Esophagus (tissue), 2 donors: ENCODE measurements at regions not wholly inside any gene's neighbourhood (a gene's known extent, or its start where the extent isn't known, plus 50 kb on each side); places are given as distances from the start of the nearest gene placed in this dataset.
"Not testable (repeated sequence)": the region's sequence is repeated elsewhere in the genome, so short reads cannot be mapped to it uniquely, and the experiment has no call there.

Source experiments
- H3K27ac ChIP-seq, 2 donors: one replicate each; pipeline ENCODE4 v1.5.1; 2013; ENCODE audit warnings: low read depth in 2 of 2, mild to moderate bottlenecking in 2 of 2, inconsistent platforms in 1 of 2, low read length in 1 of 2, moderate library complexity in 1 of 2
- H3K27me3 ChIP-seq, 2 donors: one replicate each; pipeline ENCODE4 v1.6.1; 2013; ENCODE audit warnings: low read length in 2 of 2, control low read depth in 1 of 2, mild to moderate bottlenecking in 1 of 2; ENCODE audit not compliant: insufficient read depth in 2 of 2, control insufficient read depth in 1 of 2
- H3K36me3 ChIP-seq, 2 donors: one replicate each; pipeline ENCODE4 v1.6.1; 2013; ENCODE audit warnings: low read length in 1 of 2; ENCODE audit not compliant: control insufficient read depth in 2 of 2, insufficient read depth in 2 of 2
- H3K4me1 ChIP-seq, 2 donors: one replicate each; pipeline ENCODE4 v1.6.1; 2013; ENCODE audit warnings: low read length in 1 of 2; ENCODE audit not compliant: control insufficient read depth in 2 of 2, insufficient read depth in 2 of 2
- H3K4me3 ChIP-seq, 2 donors: one replicate each; pipeline ENCODE4 v1.5.1; 2013; ENCODE audit warnings: low read length in 2 of 2, mild to moderate bottlenecking in 2 of 2, low read depth in 1 of 2, moderate library complexity in 1 of 2
- H3K9me3 ChIP-seq, 2 donors: one replicate each; pipeline ENCODE4 v1.6.1; 2013; ENCODE audit warnings: mild to moderate bottlenecking in 2 of 2, low read depth in 1 of 2, low read length in 1 of 2, moderate library complexity in 1 of 2; ENCODE audit not compliant: control insufficient read depth in 2 of 2, insufficient read depth in 1 of 2
- WGBS, 2 donors: extraction: QIAGEN DNeasy Blood & Tissue Kit; methylation state at CpG; one replicate each; pipeline ENCODE4 v1.1.7; 2013; 5-methylcytosine and 5-hydroxymethylcytosine counted together
- donor health status: healthy with polysubstance abuse.
- donor health status: Bipolar disorder and iron deficiency.

- Histone ChIP-seq H3K4me1 (no peaks in the 10 kb centered on the region), H3K36me3 (no peaks in the 10 kb centered on the region), H3K4me3 (no peak overlapping the region), H3K27ac (no peak overlapping the region), H3K27me3 (no peaks in the 10 kb centered on the region), H3K9me3 (no peaks in the 10 kb centered on the region)
- WGBS, 2 donors, result 67 to 76% methylated on average over 7 of the region's 7 CpGs
These were observed 340.3 kb upstream of the TNRC6C start for GRCh38 chr17:77618173-77618572.

- no peak overlapping the region for H3K4me3 ChIP-seq
- no peaks in the 10 kb centered on the region for H3K36me3 ChIP-seq
- WGBS, 2 donors, result 92 to 95% methylated on average over 11 of the region's 11 CpGs
- H3K27ac ChIP-seq, result no peak overlapping the region
- no peaks in the 10 kb centered on the region for H3K27me3 ChIP-seq
- no peaks in the 10 kb centered on the region for H3K9me3 ChIP-seq
- no peaks in the 10 kb centered on the region for H3K4me1 ChIP-seq
These were observed 339.8 kb upstream of the TNRC6C start for GRCh38 chr17:77618731-77619130.

GRCh38 chr17:77619326-77619725 is 339.2 kb upstream of the TNRC6C start:
- Histone ChIP-seq H3K9me3 (no peaks in the 10 kb centered on the region), H3K4me3 (no peak overlapping the region), H3K27ac (no peak overlapping the region), H3K4me1 (no peaks in the 10 kb centered on the region), H3K36me3 (no peaks in the 10 kb centered on the region), H3K27me3 (no peaks in the 10 kb centered on the region)
- WGBS, 2 donors, result 94 to 96% methylated on average over 4 of the region's 4 CpGs

DNA sequence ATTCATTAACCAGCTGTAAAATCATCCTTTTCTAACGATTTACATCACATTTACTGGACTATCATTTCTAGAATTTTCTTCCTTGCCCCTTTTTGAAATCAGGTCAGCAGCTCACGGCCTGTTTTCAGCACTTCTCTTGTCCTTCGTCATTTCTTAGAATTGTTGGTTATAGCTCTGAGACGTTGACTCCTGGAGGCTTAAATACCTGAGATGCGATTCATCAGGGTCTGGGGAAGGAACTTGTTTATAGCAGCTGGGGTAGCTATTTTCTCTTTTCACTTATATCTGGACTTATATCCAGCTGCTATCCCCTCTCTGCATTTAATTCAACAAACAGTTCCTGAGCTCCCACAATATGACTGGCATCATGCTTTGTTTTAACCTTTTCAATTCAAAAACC is 338.7 kb upstream of the TNRC6C start:
- Histone ChIP-seq H3K9me3 (no peaks in the 10 kb centered on the region), H3K27ac (no peak overlapping the region), H3K27me3 (no peaks in the 10 kb centered on the region), H3K4me3 (no peak overlapping the region), H3K36me3 (no peaks in the 10 kb centered on the region), H3K4me1 (no peaks in the 10 kb centered on the region)
- WGBS, 2 donors, result 66 to 73% methylated on average over 5 of the region's 5 CpGs

GRCh38 chr17:77620282-77620681 is 338.2 kb upstream of the TNRC6C start:
- H3K27ac ChIP-seq, result no peak overlapping the region
- H3K36me3 ChIP-seq, result no peaks in the 10 kb centered on the region
- WGBS, 2 donors, result 77 to 89% methylated on average over 5 of the region's 5 CpGs
- H3K4me1 ChIP-seq, result no peaks in the 10 kb centered on the region
- no peaks in the 10 kb centered on the region for H3K9me3 ChIP-seq
- H3K27me3 ChIP-seq, result no peaks in the 10 kb centered on the region
- H3K4me3 ChIP-seq, result no peak overlapping the region

GRCh38 chr17:77622084-77622483 is 336.4 kb upstream of the TNRC6C start:
- not testable (repeated sequence) for H3K36me3 ChIP-seq, H3K9me3 ChIP-seq, H3K27ac ChIP-seq, H3K4me3 ChIP-seq, H3K4me1 ChIP-seq, H3K27me3 ChIP-seq
- 75 to 84% methylated on average over 6 of the region's 6 CpGs for WGBS, 2 donors

GRCh38 chr17:77622647-77623046 is 335.9 kb upstream of the TNRC6C start:
- no peaks in the 10 kb centered on the region for H3K27me3 ChIP-seq
- H3K4me1 ChIP-seq, result no peaks in the 10 kb centered on the region
- H3K27ac ChIP-seq, result no peak overlapping the region
- no peaks in the 10 kb centered on the region for H3K9me3 ChIP-seq
- no peak overlapping the region for H3K4me3 ChIP-seq
- 51 to 54% methylated on average over 4 of the region's 4 CpGs for WGBS, 2 donors
- H3K36me3 ChIP-seq, result no peaks in the 10 kb centered on the region

GRCh38 chr17:77623321-77623720 is 335.2 kb upstream of the TNRC6C start:
- 92 to 93% methylated on average over 10 of the region's 10 CpGs for WGBS, 2 donors
- H3K27me3 ChIP-seq, H3K4me3 ChIP-seq, H3K36me3 ChIP-seq, H3K27ac ChIP-seq, H3K4me1 ChIP-seq, H3K9me3 ChIP-seq: not testable (repeated sequence)

- H3K4me1 ChIP-seq, result no peaks in the 10 kb centered on the region
- H3K4me3 ChIP-seq, result no peak overlapping the region
- no peak overlapping the region for H3K27ac ChIP-seq
- no peaks in the 10 kb centered on the region for H3K27me3 ChIP-seq
- 89 to 92% methylated on average over 2 of the region's 2 CpGs for WGBS, 2 donors
- H3K9me3 ChIP-seq, result no peaks in the 10 kb centered on the region
- H3K36me3 ChIP-seq, result no peaks in the 10 kb centered on the region
These were observed 330.5 kb upstream of the TNRC6C start for GRCh38 chr17:77628035-77628434.

DNA sequence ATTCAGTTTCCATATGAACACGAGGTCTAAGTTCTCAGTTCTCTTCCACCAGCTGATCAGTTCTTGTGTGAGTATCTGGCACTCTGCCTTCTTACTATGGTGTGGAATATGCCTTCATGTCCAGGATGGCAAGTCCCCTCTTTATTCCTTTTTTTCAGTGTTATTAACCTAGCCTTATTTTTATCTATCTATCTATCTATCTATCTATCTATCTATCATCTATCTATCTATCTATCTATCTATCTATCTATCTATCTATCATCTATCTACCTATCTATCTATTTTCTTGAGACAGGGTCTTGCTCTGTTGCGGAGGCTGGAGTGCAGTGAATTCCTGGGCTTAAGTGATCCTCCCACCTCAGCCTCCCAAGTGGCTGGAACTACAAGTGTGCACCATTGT is 329.2 kb upstream of the TNRC6C start:
- not testable (repeated sequence) for H3K4me3 ChIP-seq, H3K9me3 ChIP-seq, H3K27me3 ChIP-seq, H3K27ac ChIP-seq, H3K4me1 ChIP-seq, H3K36me3 ChIP-seq
- 73 to 85% methylated on average over 2 of the region's 2 CpGs for WGBS, 2 donors
